Astrocyte of the spinal cord (primary cell): ENCODE measurements at regions not wholly inside any gene's neighbourhood (a gene's known extent, or its start where the extent isn't known, plus 50 kb on each side); places are given as distances from the start of the nearest gene placed in this dataset.

Experiments
- DNase-seq: peaks from one replicate; pipeline ENCODE4 v3.0.0; 2011; ENCODE audit warnings: low read depth, low spot score
- H3K4me3 ChIP-seq: 2 replicates; pipeline ENCODE4 v1.5.1; 2011; ENCODE audit warnings: low read depth, mild to moderate bottlenecking, low read length, moderate library complexity
- in situ Hi-C: cut with HindIII; loops from 2 replicates; pipeline ENCODE4 v1.10.0; 2017; ENCODE audit warnings: low sequenced_read_pairs
- TF ChIP-seq, protein P1 (sequence below): IDR thresholded peaks from 2 replicates; pipeline ENCODE4 v1.5.1; 2012; ENCODE audit warnings: low read depth, mild to moderate bottlenecking, low read length, inconsistent platforms

DNA sequence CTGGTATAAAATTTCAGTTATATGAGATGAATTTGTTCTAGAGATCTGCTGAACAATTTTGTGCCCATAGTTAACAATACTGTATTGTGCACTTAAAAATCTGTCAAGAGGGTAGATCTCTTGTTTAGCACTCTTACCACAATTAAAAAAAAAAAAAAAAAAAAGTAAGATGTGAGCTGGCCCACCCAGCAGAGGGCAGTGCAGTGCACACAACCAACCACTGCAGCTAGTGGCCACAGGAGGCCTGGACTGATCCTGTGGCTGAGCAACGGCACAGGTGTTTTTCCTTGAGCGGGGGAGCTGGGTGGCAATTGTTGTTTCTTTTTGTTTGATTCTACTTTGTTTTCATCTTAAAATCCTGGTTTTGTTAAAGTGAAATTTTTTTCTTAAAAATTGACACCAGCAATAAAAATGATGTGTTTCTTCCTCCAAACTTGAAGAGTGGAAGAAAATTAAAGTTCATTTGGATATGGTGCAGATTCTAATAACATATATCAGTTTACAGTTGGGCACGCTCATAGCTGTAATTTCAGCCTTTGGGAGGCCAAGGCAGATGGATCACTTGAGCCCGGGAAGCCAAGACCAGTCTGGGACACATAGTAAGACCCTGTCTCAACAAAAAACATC, 171.1 kb upstream of the TBX20 start:
- peak; percentile 49 for DNase-seq
- TF ChIP-seq, protein P1, sequence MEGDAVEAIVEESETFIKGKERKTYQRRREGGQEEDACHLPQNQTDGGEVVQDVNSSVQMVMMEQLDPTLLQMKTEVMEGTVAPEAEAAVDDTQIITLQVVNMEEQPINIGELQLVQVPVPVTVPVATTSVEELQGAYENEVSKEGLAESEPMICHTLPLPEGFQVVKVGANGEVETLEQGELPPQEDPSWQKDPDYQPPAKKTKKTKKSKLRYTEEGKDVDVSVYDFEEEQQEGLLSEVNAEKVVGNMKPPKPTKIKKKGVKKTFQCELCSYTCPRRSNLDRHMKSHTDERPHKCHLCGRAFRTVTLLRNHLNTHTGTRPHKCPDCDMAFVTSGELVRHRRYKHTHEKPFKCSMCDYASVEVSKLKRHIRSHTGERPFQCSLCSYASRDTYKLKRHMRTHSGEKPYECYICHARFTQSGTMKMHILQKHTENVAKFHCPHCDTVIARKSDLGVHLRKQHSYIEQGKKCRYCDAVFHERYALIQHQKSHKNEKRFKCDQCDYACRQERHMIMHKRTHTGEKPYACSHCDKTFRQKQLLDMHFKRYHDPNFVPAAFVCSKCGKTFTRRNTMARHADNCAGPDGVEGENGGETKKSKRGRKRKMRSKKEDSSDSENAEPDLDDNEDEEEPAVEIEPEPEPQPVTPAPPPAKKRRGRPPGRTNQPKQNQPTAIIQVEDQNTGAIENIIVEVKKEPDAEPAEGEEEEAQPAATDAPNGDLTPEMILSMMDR, result peak; percentile 79
- in situ Hi-C loops, result no loop called here
- no peak overlapping the region for H3K4me3 ChIP-seq

DNA sequence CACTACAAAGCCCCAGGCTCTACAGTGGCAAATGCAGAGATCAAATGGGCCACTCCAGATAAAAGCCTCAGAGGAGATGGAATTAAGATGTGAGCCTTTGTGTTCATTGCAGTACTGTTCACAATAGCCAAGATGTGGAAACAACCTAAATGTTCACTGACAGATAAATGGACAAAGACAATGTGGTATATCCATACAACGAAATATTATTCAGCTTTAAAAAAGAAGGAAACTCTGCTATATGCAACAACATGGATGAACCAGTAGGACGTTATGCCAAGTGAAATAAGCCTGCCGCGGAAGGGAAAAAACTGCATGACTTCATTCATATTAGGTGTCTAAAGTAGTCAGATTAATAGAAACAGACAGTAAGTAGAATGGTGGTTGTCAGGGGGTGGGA, 170.5 kb upstream of the TBX20 start:
- TF ChIP-seq, protein P1, result no peak
- H3K4me3 ChIP-seq, result no peak overlapping the region
- no peak for DNase-seq
- in situ Hi-C loops, result no loop called here

DNA sequence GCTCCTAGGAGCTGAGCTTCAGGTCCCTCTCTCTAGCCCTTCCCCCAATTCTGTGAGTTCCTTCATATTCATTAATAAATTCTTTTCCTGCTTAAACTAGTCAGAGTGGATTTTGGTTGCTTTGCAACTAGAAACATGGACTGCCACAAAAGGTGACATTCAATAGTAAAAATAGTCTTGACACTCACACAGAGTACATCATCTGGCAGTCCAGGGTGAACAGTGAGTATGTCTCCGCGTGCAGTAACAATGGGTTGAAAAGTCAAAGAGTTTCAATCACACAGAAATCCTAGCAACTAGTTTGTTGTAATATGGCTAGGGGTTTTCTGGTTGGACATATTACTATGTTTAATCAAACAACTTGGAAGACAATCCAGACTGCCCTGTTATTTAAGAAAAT, 168.8 kb upstream of the TBX20 start:
- no peak overlapping the region for H3K4me3 ChIP-seq
- DNase-seq, result no peak
- in situ Hi-C loops, result no loop called here
- TF ChIP-seq, protein P1, result no peak

DNA sequence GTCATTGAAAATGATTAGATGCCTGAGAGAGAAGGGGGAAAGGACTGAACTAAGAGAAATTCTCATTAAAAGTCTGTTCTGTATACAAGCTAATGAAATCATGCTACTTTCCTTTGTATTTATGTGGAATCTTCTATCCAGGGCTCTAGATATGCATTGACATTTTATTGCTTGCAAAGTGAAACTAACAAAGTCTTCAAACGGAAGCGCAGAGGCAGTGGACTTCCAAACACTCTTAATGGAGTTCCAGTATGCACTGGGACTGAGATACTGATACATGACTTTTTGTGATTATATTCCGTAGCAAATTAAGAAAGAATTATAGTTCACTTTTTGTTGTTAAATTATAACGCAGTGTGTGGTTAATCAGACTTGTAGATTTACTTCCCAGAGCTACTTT, 166.8 kb upstream of the TBX20 start:
- no peak overlapping the region for H3K4me3 ChIP-seq
- in situ Hi-C loops, result no loop called here
- TF ChIP-seq, protein P1, result no peak
- DNase-seq, result peak; percentile 3

DNA sequence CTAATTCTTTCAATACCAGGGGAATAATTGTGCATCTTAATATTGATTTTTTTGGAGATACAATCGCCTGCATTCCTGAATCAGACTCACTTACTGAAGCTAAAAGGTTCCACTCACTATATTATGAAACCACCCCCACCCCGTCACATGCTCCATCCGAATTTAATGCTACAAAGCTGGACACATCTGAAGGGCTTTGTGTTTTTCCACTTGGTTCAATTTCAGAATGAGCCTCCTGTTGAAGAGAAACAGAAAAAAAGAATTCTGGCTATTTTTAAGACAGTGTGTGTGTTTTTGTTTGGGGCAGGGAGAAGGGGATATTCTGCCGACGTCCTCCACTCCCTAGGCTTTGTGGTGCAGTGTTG, 165.5 kb upstream of the TBX20 start:
- DNase-seq, result no peak
- TF ChIP-seq, protein P1, result no peak
- in situ Hi-C loops, result no loop called here
- H3K4me3 ChIP-seq, result no peak overlapping the region

DNA sequence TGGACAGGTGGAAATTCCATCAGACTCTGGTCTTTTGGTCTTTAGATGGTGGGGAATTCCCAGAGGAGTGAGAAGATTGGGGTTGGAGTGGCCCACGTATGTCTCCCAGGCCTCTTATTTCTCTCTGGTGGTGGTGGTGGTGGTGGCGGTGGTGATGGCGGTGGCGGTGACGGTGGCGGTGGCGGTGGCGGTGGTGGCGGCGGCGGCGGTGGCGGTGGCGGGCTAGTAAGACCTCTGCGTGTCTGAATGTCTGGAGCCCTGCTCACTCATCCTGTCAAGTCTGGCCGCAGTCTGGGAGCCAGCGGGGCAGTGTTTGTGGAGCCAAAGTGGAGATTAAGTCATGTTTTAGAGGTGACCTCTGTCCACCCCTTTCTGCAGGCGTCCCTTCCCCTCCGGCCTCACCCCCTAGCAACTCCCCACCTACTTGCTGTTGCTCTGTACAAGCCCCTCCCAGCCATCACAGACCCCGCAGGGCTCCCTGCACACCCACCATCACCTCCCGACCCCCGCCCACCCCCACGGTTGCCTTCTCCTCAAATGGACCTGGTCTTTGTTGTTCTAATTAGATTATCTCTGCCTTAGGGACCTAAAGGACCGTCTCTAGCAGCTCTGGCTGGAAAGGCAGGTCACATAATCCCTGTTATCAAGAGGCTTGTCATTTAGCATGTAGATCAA, 165.0 kb upstream of the TBX20 start:
- TF ChIP-seq, protein P1, result no peak
- in situ Hi-C loops, result no loop called here
- H3K4me3 ChIP-seq, result no peak overlapping the region
- no peak for DNase-seq
